ENCODE measurements at regions not wholly inside any gene's neighbourhood (a gene's known extent, or its start where the extent isn't known, plus 50 kb on each side); places are given as distances from the start of the nearest gene placed in this dataset.
"Not testable (repeated sequence)": the region's sequence is repeated elsewhere in the genome, so short reads cannot be mapped to it uniquely, and the experiment has no call there.

GRCh38 chr15:88965097-88965496 lies 51.9 kb upstream of the MFGE8 start:
- not testable (repeated sequence) for DNase-seq

- no peak for DNase-seq
Observed at GRCh38 chr15:88970232-88970631, 57.1 kb upstream of the MFGE8 start.

- DNase-seq = no peak
Observed at GRCh38 chr15:88974392-88974791, 61.2 kb upstream of the MFGE8 start.

- DNase-seq = no peak
Observed at GRCh38 chr15:88975891-88976290, 62.7 kb upstream of the MFGE8 start.

- no peak for DNase-seq
Observed at GRCh38 chr15:88976656-88977055, 63.5 kb upstream of the MFGE8 start.

GRCh38 chr15:88979674-88980073 lies 66.5 kb upstream of the MFGE8 start:
- no peak for DNase-seq

- DNase-seq = no peak
Observed at GRCh38 chr15:88980498-88980897, 67.3 kb upstream of the MFGE8 start.

- no peak for DNase-seq
Observed at GRCh38 chr15:88981244-88982215, 68.4 kb upstream of the MFGE8 start.

GRCh38 chr15:88982304-88982945 lies 69.2 kb upstream of the MFGE8 start:
- DNase-seq = no peak

GRCh38 chr15:88982946-88983342 lies 69.8 kb upstream of the MFGE8 start:
- DNase-seq = no peak

- DNase-seq = no peak
Observed at GRCh38 chr15:88983861-88984429, 70.8 kb upstream of the MFGE8 start.

GRCh38 chr15:88985547-88986393 lies 72.6 kb upstream of the MFGE8 start:
- no peak for DNase-seq

- DNase-seq = no peak
Observed at GRCh38 chr15:88986949-88987590, 73.9 kb upstream of the MFGE8 start.

GRCh38 chr15:88987591-88987933 lies 74.4 kb upstream of the MFGE8 start:
- no peak for DNase-seq

- DNase-seq = no peak
Observed at GRCh38 chr15:88987934-88988671, 74.9 kb upstream of the MFGE8 start.

GRCh38 chr15:88989578-88989977 lies 76.4 kb upstream of the MFGE8 start:
- DNase-seq = no peak

- no peak for DNase-seq
Observed at GRCh38 chr15:88990185-88990679, 77.1 kb upstream of the MFGE8 start.

- no peak for DNase-seq
Observed at GRCh38 chr15:88992216-88992615, 79.0 kb upstream of the MFGE8 start.

- DNase-seq = no peak
Observed at GRCh38 chr15:88992912-88993376, 79.8 kb upstream of the MFGE8 start.

- DNase-seq = no peak
Observed at GRCh38 chr15:88993662-88994061, 80.5 kb upstream of the MFGE8 start.

- DNase-seq = no peak
Observed at GRCh38 chr15:88994286-88994685, 81.1 kb upstream of the MFGE8 start.
